NCI-H1930 (cell line): ENCODE measurements at regions not wholly inside any gene's neighbourhood (a gene's known extent, or its start where the extent isn't known, plus 50 kb on each side); places are given as distances from the start of the nearest gene placed in this dataset.

ENCODE experiments used
- DNase-seq, 2 experiments: peaks; one replicate each; lab custom pipeline; 2025; lab: John Stamatoyannopoulos, UW

DNA sequence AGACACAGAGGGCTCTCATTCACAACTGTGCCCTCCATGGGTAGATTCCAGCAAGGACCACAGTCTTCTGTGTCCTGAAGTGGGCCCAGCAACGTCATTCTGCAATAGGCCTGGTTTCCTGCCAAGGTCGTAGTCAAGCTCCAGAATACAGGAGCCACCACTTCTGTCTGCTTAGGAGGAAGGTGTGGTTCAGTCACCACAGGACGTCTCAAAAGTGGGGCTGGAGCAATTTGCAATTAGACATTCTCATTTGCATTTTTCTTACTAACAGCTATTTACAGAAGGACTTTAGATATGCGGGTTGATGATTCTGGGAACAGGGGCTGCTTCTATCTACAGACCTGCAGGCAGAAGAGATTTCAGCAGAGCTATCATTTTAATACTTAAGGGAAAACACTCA is 58.7 kb upstream of the MYRIP start:
- DNase-seq: no peak

- no peak for DNase-seq
Measured at GRCh38 chr3:39751286-39751685, 58.1 kb upstream of the MYRIP start.

GRCh38 chr3:39752019-39752637 is 57.3 kb upstream of the MYRIP start:
- DNase-seq: no peak

DNA sequence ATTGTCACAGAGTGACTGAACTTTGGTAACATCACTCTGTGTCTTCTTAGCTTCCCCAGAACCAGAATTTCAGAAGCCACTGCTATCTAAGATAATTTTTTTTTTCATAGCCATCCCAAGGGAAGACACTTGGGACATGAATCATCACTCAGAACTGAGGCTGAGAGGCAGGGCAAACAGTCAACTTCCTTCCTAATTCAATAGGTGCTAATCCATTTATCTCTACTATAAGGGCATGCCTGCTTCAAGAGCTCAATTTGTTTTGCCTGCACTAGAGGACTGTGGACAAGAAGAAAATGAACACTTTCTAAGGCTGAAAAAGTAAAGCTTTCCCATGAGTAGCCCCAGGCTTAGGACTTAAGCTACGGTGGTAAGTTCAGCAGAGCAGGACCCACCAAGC is 56.7 kb upstream of the MYRIP start:
- DNase-seq: no peak

DNA sequence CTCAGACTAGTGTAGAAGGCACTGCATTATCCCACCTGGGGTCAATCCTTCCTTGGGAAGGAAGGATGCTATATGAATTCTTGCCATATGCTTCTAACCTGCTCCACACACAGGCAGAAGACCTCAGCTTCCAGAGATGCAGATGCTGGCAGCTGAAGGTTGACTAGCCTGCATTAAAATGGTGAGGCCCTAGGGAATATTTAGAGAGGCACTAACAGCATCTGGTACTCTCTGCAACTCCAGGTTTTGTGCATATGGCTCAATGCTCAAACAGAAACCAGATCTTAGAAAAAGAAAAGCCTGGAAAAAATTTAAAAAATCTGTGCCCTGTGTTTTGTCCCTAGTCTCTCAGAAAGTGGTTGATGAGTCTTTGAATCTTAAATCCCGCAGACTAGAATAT is 56.0 kb upstream of the MYRIP start:
- DNase-seq: no peak

- DNase-seq: no peak
Measured at GRCh38 chr3:39754549-39754948, 54.9 kb upstream of the MYRIP start.

- DNase-seq: no peak
Measured at GRCh38 chr3:39755100-39755499, 54.3 kb upstream of the MYRIP start.

DNA sequence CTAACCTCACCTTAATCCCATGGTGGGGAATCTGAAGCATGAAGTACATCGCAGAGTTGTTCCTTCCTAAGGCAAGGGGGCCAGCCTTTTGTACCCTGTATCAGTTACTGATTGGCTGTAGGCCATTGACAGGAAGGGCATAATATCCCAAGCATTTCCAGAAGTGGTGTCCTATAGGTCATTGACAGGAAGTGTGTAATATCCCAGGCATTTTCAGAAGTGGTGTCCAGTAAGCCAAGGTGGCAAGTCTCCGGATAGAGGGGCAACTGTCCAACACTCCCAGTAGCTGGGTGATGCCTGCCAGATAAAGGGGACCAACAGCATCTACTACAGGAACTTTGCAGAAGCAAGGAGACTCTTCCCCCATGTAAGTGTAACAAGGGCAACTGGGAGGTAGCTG is 52.1 kb upstream of the MYRIP start:
- DNase-seq: no peak
